Spleen (tissue), 11 donors: ENCODE measurements at regions not wholly inside any gene's neighbourhood (a gene's known extent, or its start where the extent isn't known, plus 50 kb on each side); places are given as distances from the start of the nearest gene placed in this dataset.

ENCODE experiments used
- DNase-seq: peaks from one replicate; pipeline ENCODE4 v3.0.0-alpha.2; 2020
- H3K27ac ChIP-seq, 8 donors: fragments of 200-600 bp; sonication (generic) in 7 of 8; 1 replicate in 4 of 8; 2 replicates in 4 of 8; pipeline versions ENCODE4 v1.5.0 to v1.8.0; 2016 to 2021; ENCODE audit warnings: inconsistent platforms in 4 of 8, mild to moderate bottlenecking in 4 of 8, moderate library complexity in 1 of 8
- H3K27me3 ChIP-seq, 7 donors: fragments of 200-600 bp; sonication (generic) in 6 of 7; replicated peaks in 1 of 7; 1 replicate in 4 of 7; 2 replicates in 3 of 7; pipeline versions ENCODE4 v1.5.0 to v1.8.0; 2016 to 2021; ENCODE audit warnings: inconsistent platforms in 3 of 7, mild to moderate bottlenecking in 1 of 7
- H3K36me3 ChIP-seq, 6 donors: fragments of 200-600 bp; sonication (generic) in 5 of 6; 1 replicate in 4 of 6; 2 replicates in 2 of 6; pipeline versions ENCODE4 v1.5.0 to v1.8.0; 2016 to 2021; ENCODE audit warnings: inconsistent platforms in 2 of 6
- H3K4me1 ChIP-seq, 6 donors: fragments of 200-600 bp; sonication (generic) in 5 of 6; 1 replicate in 3 of 6; 2 replicates in 3 of 6; pipeline versions ENCODE4 v1.5.0 to v1.8.0; 2016 to 2021; ENCODE audit warnings: inconsistent platforms in 3 of 6
- H3K4me3 ChIP-seq, 8 donors: fragments of 200-600 bp; sonication (generic) in 7 of 8; 1 replicate in 4 of 8; 2 replicates in 4 of 8; pipeline versions ENCODE4 v1.5.0 to v1.8.0; 2016 to 2021; ENCODE audit warnings: inconsistent platforms in 4 of 8, mild to moderate bottlenecking in 4 of 8, moderate library complexity in 2 of 8
- H3K9me3 ChIP-seq, 8 donors: fragments of 200-600 bp; sonication (generic) in 7 of 8; 1 replicate in 4 of 8; 2 replicates in 4 of 8; pipeline versions ENCODE4 v1.5.0 to v1.8.0; 2016 to 2021; ENCODE audit warnings: inconsistent platforms in 4 of 8
- CTCF ChIP-seq, 11 experiments: fragments of 200-600 bp in 7 of 11; fragments of 450-650 bp in 4 of 11; sonication (generic) in 4 of 11; IDR thresholded peaks in 8 of 11; conservative IDR thresholded peaks in 3 of 11; 1 replicate in 7 of 11; 2 replicates in 4 of 11; pipeline versions ENCODE4 v1.4.0 to v1.8.0; 2016 to 2021; ENCODE audit warnings: antibody characterized with exemption in 11 of 11, inconsistent platforms in 4 of 11, mild to moderate bottlenecking in 1 of 11
- POLR2A ChIP-seq, 3 donors: fragments of 450-650 bp; IDR thresholded peaks; one replicate each; pipeline ENCODE4 v1.5.1; 2017; ENCODE audit warnings: antibody characterized with exemption in 3 of 3, mild to moderate bottlenecking in 1 of 3
- POLR2AphosphoS5 ChIP-seq, 3 donors: sonication (generic); formaldehyde crosslinking; IDR thresholded peaks; one replicate each; pipeline ENCODE4 v1.5.1; 2017; ENCODE audit warnings: antibody characterized with exemption in 3 of 3
- WGBS, 5 donors: extraction: QIAGEN DNeasy Blood & Tissue Kit in 3 of 5; methylation state at CpG; one replicate each; pipeline versions ENCODE4 v1.1.5 to v1.1.7; 2013 to 2018; 5-methylcytosine and 5-hydroxymethylcytosine counted together
- intact Hi-C: fragments of 100-400 bp; cut with DNase I; formaldehyde crosslinking; loops from one replicate; pipeline ENCODE4 v1.15.0; 2023; ENCODE audit warnings: low total_unique reads
- donor health status: healthy with polysubstance abuse.
- donor health status: DM: no; HTN: no; CAD: no; lungs with moderate emphysema.
- donor health status: DM: no; HTN: no; CAD: no.
- donor health status: Bipolar disorder and iron deficiency.
- donor health status: healthy.
- donor health status: DM: no; HTN: no; CAD: no.
- donor health status: DM: yes; HTN: yes; CAD: no.

- no peak for DNase-seq
- Histone ChIP-seq H3K4me1 (no peaks in the 10 kb centered on the region), H3K9me3 (peaks cover 0 to 15% (median 8%) of the 10 kb centered on the region in 8 donors), H3K27me3 (no peaks in the 10 kb centered on the region), H3K4me3 (no peak overlapping the region), H3K27ac (no peak overlapping the region), H3K36me3 (no peaks in the 10 kb centered on the region)
- WGBS, 5 donors = 62 to 77% (median 69%) methylated on average over 4 of the region's 4 CpGs
- intact Hi-C loops = no loop called here
- no peak for TF ChIP-seq POLR2A (IDR thresholded peaks at IDR 0.05)
- no peak for TF ChIP-seq POLR2AphosphoS5 (IDR thresholded peaks at IDR 0.05)
- no peak for TF ChIP-seq CTCF (IDR thresholded peaks at IDR 0.05 in 8 of 11, conservative IDR thresholded peaks at IDR 0.05 in 3 of 11)
Observed at GRCh38 chr5:74992791-74993190, 59.6 kb downstream of the GCNT4 start.

GRCh38 chr5:74991522-74991921 is 60.8 kb downstream of the GCNT4 start:
- intact Hi-C loops = no loop called here
- 72 to 89% (median 85%) methylated on average over 2 of the region's 2 CpGs for WGBS, 5 donors
- no peak overlapping the region for H3K4me3 ChIP-seq

GRCh38 chr5:74990194-74990593 is 62.2 kb downstream of the GCNT4 start:
- 85 to 94% (median 91%) methylated on average over 6 of the region's 6 CpGs for WGBS, 5 donors
- Histone ChIP-seq H3K27me3 (no peaks in the 10 kb centered on the region), H3K9me3 (peaks cover 0 to 15% (median 9%) of the 10 kb centered on the region in 8 donors), H3K27ac (no peak overlapping the region), H3K36me3 (no peaks in the 10 kb centered on the region), H3K4me3 (no peak overlapping the region), H3K4me1 (no peaks in the 10 kb centered on the region)
- TF ChIP-seq CTCF (IDR thresholded peaks at IDR 0.05 in 8 of 11, conservative IDR thresholded peaks at IDR 0.05 in 3 of 11) (no peak), POLR2AphosphoS5 (IDR thresholded peaks at IDR 0.05) (no peak), POLR2A (IDR thresholded peaks at IDR 0.05) (no peak)
- DNase-seq = no peak
- intact Hi-C loops = no loop called here

More at GRCh38 chr5:74991522-74991921, 60.8 kb downstream of the GCNT4 start:
- Histone ChIP-seq H3K9me3 (peaks cover 0 to 15% (median 9%) of the 10 kb centered on the region in 8 donors), H3K36me3 (no peaks in the 10 kb centered on the region), H3K4me1 (no peaks in the 10 kb centered on the region), H3K27ac (no peak overlapping the region), H3K27me3 (no peaks in the 10 kb centered on the region)
- TF ChIP-seq POLR2AphosphoS5 (IDR thresholded peaks at IDR 0.05) (no peak), POLR2A (IDR thresholded peaks at IDR 0.05) (no peak), CTCF (IDR thresholded peaks at IDR 0.05 in 8 of 11, conservative IDR thresholded peaks at IDR 0.05 in 3 of 11) (no peak)
- no peak for DNase-seq

- H3K27me3 ChIP-seq = no peaks in the 10 kb centered on the region
- TF ChIP-seq CTCF (IDR thresholded peaks at IDR 0.05 in 8 of 11, conservative IDR thresholded peaks at IDR 0.05 in 3 of 11) = no peak
- TF ChIP-seq POLR2A (IDR thresholded peaks at IDR 0.05) = no peak
- TF ChIP-seq POLR2AphosphoS5 (IDR thresholded peaks at IDR 0.05) = no peak
- 95 to 97% (median 96%) methylated on average over 2 of the region's 2 CpGs for WGBS, 5 donors
- no peaks in the 10 kb centered on the region for H3K4me1 ChIP-seq
- H3K9me3 ChIP-seq = peaks cover 0 to 15% (median 9%) of the 10 kb centered on the region in 8 donors
- no peak for DNase-seq
- no peak overlapping the region for H3K4me3 ChIP-seq
- intact Hi-C loops = no loop called here
- no peaks in the 10 kb centered on the region for H3K36me3 ChIP-seq
- no peak overlapping the region for H3K27ac ChIP-seq
Observed at GRCh38 chr5:74988273-74988983, 63.9 kb downstream of the GCNT4 start.
